ENCODE measurements at regions not wholly inside any gene's neighbourhood (a gene's known extent, or its start where the extent isn't known, plus 50 kb on each side); places are given as distances from the start of the nearest gene placed in this dataset.

DNA sequence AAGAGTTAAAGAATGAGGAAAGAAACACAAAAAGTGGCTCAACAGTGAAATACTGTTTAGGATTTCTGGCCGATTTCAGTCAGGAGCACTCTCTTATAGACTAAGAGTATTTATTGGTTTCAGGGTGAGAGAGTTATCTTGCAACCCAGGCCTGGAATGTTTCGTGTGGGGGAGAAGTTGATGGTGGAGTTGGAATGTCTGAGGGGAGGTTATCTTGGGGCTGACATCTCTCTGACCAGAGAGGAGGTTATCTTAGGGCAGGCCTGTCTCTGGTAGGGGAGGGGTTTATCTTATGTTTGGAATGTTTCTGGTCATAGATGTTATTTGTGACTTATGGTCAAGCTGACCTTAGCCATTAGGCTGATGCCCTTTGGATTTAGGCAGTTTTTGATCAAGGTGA is 80.3 kb downstream of the HTR1B start:
- Histone ChIP-seq H3K27me3 (ENCODE audit: insufficient read depth, low read length, poor library complexity) (no peaks in the 10 kb centered on the region), H3K79me2 (ENCODE audit: insufficient read depth, low read length) (no peaks in the 10 kb centered on the region), H3K9ac (ENCODE audit: low read depth, low read length) (no peak overlapping the region), H3K4me1 (ENCODE audit: insufficient read depth, low read length) (no peaks in the 10 kb centered on the region), H3K27ac (ENCODE audit: low read length) (no peak overlapping the region), H3K4me2 (ENCODE audit: insufficient read depth, low read length) (no peak overlapping the region), H3K9me3 (ENCODE audit: insufficient read depth, low read length, severe bottlenecking) (no peaks in the 10 kb centered on the region), H2AFZ (ENCODE audit: low read depth, low read length) (no peak overlapping the region), H4K20me1 (ENCODE audit: insufficient read depth, low read length) (no peaks in the 10 kb centered on the region), H3K4me3 (ENCODE audit: low read depth in 1 of 2, low read length in 2 of 2) (no peak overlapping the region), H3K36me3 (ENCODE audit: insufficient read depth, low read length) (no peaks in the 10 kb centered on the region)
- DNase-seq (no peak), ATAC-seq (ENCODE audit: insufficient read depth, low read depth) (no peak)
- TF ChIP-seq EZH2 (IDR thresholded peaks at IDR 0.05; ENCODE audit: borderline replicate concordance, low read depth, low read length, severe bottlenecking): no peak
- TF ChIP-seq, protein P1, sequence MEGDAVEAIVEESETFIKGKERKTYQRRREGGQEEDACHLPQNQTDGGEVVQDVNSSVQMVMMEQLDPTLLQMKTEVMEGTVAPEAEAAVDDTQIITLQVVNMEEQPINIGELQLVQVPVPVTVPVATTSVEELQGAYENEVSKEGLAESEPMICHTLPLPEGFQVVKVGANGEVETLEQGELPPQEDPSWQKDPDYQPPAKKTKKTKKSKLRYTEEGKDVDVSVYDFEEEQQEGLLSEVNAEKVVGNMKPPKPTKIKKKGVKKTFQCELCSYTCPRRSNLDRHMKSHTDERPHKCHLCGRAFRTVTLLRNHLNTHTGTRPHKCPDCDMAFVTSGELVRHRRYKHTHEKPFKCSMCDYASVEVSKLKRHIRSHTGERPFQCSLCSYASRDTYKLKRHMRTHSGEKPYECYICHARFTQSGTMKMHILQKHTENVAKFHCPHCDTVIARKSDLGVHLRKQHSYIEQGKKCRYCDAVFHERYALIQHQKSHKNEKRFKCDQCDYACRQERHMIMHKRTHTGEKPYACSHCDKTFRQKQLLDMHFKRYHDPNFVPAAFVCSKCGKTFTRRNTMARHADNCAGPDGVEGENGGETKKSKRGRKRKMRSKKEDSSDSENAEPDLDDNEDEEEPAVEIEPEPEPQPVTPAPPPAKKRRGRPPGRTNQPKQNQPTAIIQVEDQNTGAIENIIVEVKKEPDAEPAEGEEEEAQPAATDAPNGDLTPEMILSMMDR (IDR thresholded peaks at IDR 0.05; ENCODE audit: borderline replicate concordance, extremely low read depth, low read length, poor library complexity, severe bottlenecking): no peak

DNA sequence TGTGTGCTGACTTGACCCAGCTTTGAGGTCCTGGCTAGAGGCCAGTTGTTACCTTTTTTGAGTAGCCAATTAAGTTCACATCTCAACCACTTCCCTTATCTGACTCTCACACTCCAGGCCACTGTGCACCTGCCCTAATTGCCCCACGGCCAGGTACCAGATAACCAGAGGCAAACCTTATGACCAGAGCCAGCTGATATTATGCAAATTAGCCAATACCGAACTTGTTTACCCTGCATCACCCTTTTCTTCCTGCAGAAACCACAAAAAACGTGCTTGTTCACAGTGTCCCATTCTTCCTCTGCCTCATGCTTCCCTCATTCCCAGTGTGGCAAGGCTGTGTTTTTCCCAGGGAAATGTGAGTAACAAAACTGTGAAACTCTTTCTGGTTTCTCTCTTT is 89.3 kb downstream of the HTR1B start:
- Histone ChIP-seq H3K27me3 (ENCODE audit: insufficient read depth, low read length, poor library complexity) (no peaks in the 10 kb centered on the region), H3K27ac (ENCODE audit: low read length) (no peak overlapping the region), H3K4me1 (ENCODE audit: insufficient read depth, low read length) (no peaks in the 10 kb centered on the region), H3K79me2 (ENCODE audit: insufficient read depth, low read length) (no peaks in the 10 kb centered on the region), H3K9ac (ENCODE audit: low read depth, low read length) (no peak overlapping the region), H3K36me3 (ENCODE audit: insufficient read depth, low read length) (no peaks in the 10 kb centered on the region), H4K20me1 (ENCODE audit: insufficient read depth, low read length) (no peaks in the 10 kb centered on the region), H3K4me2 (ENCODE audit: insufficient read depth, low read length) (no peak overlapping the region), H2AFZ (ENCODE audit: low read depth, low read length) (no peak overlapping the region), H3K4me3 (ENCODE audit: low read depth in 1 of 2, low read length in 2 of 2) (no peak overlapping the region), H3K9me3 (ENCODE audit: insufficient read depth, low read length, severe bottlenecking) (no peaks in the 10 kb centered on the region)
- TF ChIP-seq EZH2 (IDR thresholded peaks at IDR 0.05; ENCODE audit: borderline replicate concordance, low read depth, low read length, severe bottlenecking): no peak
- ATAC-seq (ENCODE audit: insufficient read depth, low read depth) (no peak), DNase-seq (no peak)

DNA sequence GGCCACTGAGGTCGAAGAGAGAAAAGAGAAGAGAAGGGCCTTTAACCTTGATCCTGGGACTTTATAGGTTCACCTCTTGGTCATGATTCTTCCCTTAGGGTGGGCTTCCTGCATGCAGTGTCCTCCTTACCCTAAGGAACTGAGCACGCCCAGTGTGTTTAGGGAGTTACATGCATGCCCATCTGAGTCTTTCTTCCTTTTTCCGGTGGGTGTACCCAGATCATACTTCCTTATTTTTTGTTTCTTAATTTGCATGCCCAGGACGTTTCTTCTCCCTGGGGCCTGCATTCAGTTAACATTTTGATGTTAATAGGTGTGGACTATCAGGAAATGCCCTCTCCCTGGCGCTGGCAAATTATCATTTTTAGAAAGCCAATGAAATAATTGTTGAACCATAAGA is 91.5 kb downstream of the HTR1B start:
- TF ChIP-seq, protein P1 (IDR thresholded peaks at IDR 0.05; ENCODE audit: borderline replicate concordance, extremely low read depth, low read length, poor library complexity, severe bottlenecking): no peak
- no peak for TF ChIP-seq EZH2 (IDR thresholded peaks at IDR 0.05; ENCODE audit: borderline replicate concordance, low read depth, low read length, severe bottlenecking)
- ATAC-seq (ENCODE audit: insufficient read depth, low read depth) (no peak), DNase-seq (no peak)
- H3K4me3 ChIP-seq (ENCODE audit: low read depth in 1 of 2, low read length in 2 of 2): no peak overlapping the region
- no peak overlapping the region for H3K27ac ChIP-seq (ENCODE audit: low read length)
- no peaks in the 10 kb centered on the region for H3K9me3 ChIP-seq (ENCODE audit: insufficient read depth, low read length, severe bottlenecking)
- H3K27me3 ChIP-seq (ENCODE audit: insufficient read depth, low read length, poor library complexity): no peaks in the 10 kb centered on the region
- no peak overlapping the region for H2AFZ ChIP-seq (ENCODE audit: low read depth, low read length)
- H3K4me2 ChIP-seq (ENCODE audit: insufficient read depth, low read length): no peak overlapping the region
- H3K79me2 ChIP-seq (ENCODE audit: insufficient read depth, low read length): no peaks in the 10 kb centered on the region
- no peaks in the 10 kb centered on the region for H4K20me1 ChIP-seq (ENCODE audit: insufficient read depth, low read length)
- no peaks in the 10 kb centered on the region for H3K4me1 ChIP-seq (ENCODE audit: insufficient read depth, low read length)
- H3K9ac ChIP-seq (ENCODE audit: low read depth, low read length): no peak overlapping the region
- no peaks in the 10 kb centered on the region for H3K36me3 ChIP-seq (ENCODE audit: insufficient read depth, low read length)

DNA sequence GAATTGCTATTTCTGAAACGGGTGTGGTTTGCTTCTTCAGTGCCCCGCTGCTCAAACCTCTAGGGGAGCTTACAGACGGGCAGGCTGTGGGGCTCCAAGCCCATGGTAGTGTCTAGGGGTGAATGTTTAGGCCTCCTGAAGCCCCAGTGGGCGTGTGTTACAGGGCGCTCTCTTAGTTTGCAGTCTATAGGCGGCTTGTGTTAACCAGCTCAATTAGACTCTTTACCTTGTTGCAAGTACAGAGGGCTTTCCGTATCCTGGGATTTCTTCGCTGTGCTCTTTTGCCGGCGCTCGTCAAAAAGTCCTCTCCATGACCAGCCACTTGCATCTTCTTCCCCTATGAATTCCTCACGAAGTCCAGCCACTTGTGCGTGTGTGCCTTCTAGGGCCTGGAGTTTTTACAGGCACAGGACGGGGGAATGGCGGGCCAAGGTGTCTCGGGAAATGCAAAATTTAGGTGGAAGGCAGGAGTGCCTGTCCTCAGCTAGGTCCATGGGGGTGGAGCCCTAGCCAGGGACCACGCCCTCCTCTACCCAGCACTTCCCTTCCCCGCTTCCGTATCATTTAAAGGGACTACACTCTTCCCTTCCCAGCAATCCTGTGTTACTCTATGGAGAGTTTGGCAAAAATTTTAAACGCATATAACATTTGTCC is 94.5 kb downstream of the HTR1B start:
- no peak overlapping the region for H3K9ac ChIP-seq (ENCODE audit: low read depth, low read length)
- H3K27ac ChIP-seq (ENCODE audit: low read length): no peak overlapping the region
- H3K4me2 ChIP-seq (ENCODE audit: insufficient read depth, low read length): no peak overlapping the region
- DNase-seq: no peak
- H3K4me1 ChIP-seq (ENCODE audit: insufficient read depth, low read length): no peaks in the 10 kb centered on the region
- H4K20me1 ChIP-seq (ENCODE audit: insufficient read depth, low read length): no peaks in the 10 kb centered on the region
- no peaks in the 10 kb centered on the region for H3K27me3 ChIP-seq (ENCODE audit: insufficient read depth, low read length, poor library complexity)
- no peak for ATAC-seq (ENCODE audit: insufficient read depth, low read depth)
- TF ChIP-seq, protein P1 (IDR thresholded peaks at IDR 0.05; ENCODE audit: borderline replicate concordance, extremely low read depth, low read length, poor library complexity, severe bottlenecking): no peak
- no peak for TF ChIP-seq EZH2 (IDR thresholded peaks at IDR 0.05; ENCODE audit: borderline replicate concordance, low read depth, low read length, severe bottlenecking)
- H3K79me2 ChIP-seq (ENCODE audit: insufficient read depth, low read length): no peaks in the 10 kb centered on the region
- H3K4me3 ChIP-seq (ENCODE audit: low read depth in 1 of 2, low read length in 2 of 2): no peak overlapping the region
- no peaks in the 10 kb centered on the region for H3K9me3 ChIP-seq (ENCODE audit: insufficient read depth, low read length, severe bottlenecking)
- H3K36me3 ChIP-seq (ENCODE audit: insufficient read depth, low read length): no peaks in the 10 kb centered on the region
- no peak overlapping the region for H2AFZ ChIP-seq (ENCODE audit: low read depth, low read length)

Measured in DND-41 (cell line).